GM10248 (cell line): ENCODE measurements at regions not wholly inside any gene's neighbourhood (a gene's known extent, or its start where the extent isn't known, plus 50 kb on each side); places are given as distances from the start of the nearest gene placed in this dataset.

Experiments used
- CTCF ChIA-PET: fragments of 300-600 bp; sonication (Branson Sonifier 250); formaldehyde crosslinking; extraction: SDS; loops from one replicate; lab custom pipeline; 2021; ENCODE audit warnings: antibody characterized with exemption; lab: Yijun Ruan, JAX
- POLR2A ChIA-PET: fragments of 350-650 bp; sonication (Branson Sonifier 250); formaldehyde crosslinking; extraction: SDS; loops from one replicate; lab custom pipeline; 2020; ENCODE audit warnings: antibody characterized with exemption; lab: Yijun Ruan, JAX
- DNase-seq: peaks from one replicate; pipeline ENCODE4 v3.0.0; 2012; ENCODE audit errors: extremely low spot score
- CTCF ChIP-seq: IDR thresholded peaks from 2 replicates; pipeline ENCODE4 v1.5.1; 2012; ENCODE audit warnings: mild to moderate bottlenecking, low read depth; ENCODE audit errors: extremely low read depth, missing control alignments, control extremely low read depth

GRCh38 chr15:35701402-35702046 is 155.6 kb upstream of the DPH6 start:
- no peak for TF ChIP-seq CTCF
- no peak for DNase-seq
- ChIA-PET POLR2A (no interaction called here), CTCF (no interaction called here)

DNA sequence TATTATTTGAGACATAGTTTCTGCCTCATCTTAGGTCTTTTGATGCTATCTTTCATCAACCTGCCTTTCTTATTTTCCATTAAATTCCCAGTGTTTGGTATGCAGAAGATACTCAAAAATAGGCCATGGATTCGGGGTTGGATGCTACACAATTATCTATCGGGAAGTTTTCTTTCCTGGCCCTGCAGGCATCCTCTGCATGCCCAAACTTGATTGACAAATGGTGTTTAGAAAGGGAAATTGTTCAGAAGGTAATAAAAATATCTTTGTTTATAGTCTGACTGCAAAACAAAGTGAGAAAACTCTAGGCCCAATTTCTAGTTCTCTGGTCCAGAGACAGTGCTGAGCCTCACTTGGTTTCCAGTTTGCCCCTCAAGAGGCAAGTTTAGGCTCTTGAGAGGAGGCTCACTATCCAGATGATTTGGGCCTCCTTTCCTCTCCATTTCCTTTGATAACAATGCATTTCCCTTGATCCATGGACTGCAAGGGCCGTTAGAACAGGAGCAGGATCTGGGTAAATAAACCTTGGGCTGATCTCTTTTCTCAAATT is 157.1 kb upstream of the DPH6 start:
- ChIA-PET CTCF (no interaction called here), POLR2A (no interaction called here)
- no peak for TF ChIP-seq CTCF
- DNase-seq, result no peak

- POLR2A ChIA-PET, result no interaction called here
- TF ChIP-seq CTCF, result no peak
- CTCF ChIA-PET, result interaction anchor here (0.9 to 1.3 kb wide), 4 partner anchors 8 to 158 kb away, joined by 3 read pairs; no protein-coding TSS in a partner anchor
- no peak for DNase-seq
Measured at GRCh38 chr15:35705030-35705883, 159.3 kb upstream of the DPH6 start.

- POLR2A ChIA-PET, result no interaction called here
- no peak for DNase-seq
- no peak for TF ChIP-seq CTCF
- CTCF ChIA-PET, result interaction anchor here (0.9 to 1.3 kb wide), 5 partner anchors 9 to 158 kb away, joined by 3 read pairs; no protein-coding TSS in a partner anchor
Measured at GRCh38 chr15:35705884-35706585, 160.1 kb upstream of the DPH6 start.

DNA sequence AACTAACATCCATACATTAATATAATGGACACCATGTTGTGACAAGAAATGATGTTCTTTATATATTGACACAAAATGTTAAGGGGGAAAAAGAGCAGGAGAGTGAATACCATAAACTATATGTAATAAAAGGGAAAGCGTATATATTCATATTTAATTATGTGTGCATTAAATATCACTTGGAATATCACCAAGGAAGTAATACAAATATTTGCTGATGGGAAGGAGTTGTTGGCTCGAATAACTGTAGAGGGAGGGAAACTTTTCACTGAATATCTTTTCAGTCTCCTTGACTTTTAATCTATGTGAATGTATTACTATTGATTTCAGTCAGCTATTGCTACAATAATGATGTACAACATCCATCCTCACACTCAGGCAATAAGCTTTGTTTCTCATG is 167.0 kb upstream of the DPH6 start:
- no peak for DNase-seq
- TF ChIP-seq CTCF, result no peak
- CTCF ChIA-PET, result interaction anchor here (1.2 kb wide), 1 partner anchor 42 kb away, joined by 3 read pairs; no protein-coding TSS in a partner anchor
- POLR2A ChIA-PET, result no interaction called here

DNA sequence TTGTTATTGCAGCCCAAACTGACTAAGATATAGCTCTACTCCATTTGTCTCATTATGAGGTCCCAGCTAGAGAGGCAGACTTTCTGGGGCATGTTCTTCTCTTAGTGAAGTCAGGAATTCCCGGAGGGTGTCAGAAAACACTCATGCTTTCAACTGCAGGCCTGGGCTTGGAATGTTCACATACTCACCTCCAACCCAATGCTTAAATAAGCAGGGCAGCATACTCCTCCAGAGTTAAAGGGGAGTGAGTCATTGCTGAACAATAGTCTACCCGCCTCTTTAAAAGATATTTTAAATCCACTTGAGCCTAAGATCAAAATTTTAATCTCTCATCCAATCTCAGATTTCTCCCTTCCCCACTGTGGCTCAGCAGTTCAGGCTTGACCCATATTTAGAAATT is 167.8 kb upstream of the DPH6 start:
- DNase-seq, result no peak
- no peak for TF ChIP-seq CTCF
- ChIA-PET POLR2A (no interaction called here), CTCF (interaction anchor here (1.2 kb wide), 1 partner anchor 42 kb away, joined by 3 read pairs; no protein-coding TSS in a partner anchor)
